ENCODE measurements at regions not wholly inside any gene's neighbourhood (a gene's known extent, or its start where the extent isn't known, plus 50 kb on each side); places are given as distances from the start of the nearest gene placed in this dataset.

DNA sequence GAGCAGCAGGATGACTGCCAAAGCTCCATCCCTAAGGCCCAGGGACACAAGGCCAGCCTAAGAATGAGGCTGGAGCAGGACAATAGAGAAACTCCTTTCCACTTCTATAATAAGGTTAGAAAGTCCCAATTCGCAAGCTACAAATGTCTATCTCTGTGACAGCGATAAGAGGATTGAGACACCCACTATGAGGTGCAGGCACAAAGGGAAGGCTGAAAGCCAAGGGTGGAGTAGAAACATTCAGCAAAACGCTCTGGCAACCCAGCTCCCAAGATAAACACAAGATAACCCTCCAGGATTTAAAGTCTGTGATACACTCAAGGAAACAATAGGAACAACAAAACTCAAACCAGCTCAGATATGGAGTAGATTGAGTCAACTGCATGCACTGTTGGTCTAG lies 418.0 kb upstream of the UBE2E3 start:
- DNase-seq: no peak
- Histone ChIP-seq H3K4me1 (ENCODE audit: insufficient read depth) (no peaks in the 10 kb centered on the region), H3K9me3 (no peaks in the 10 kb centered on the region), H3K27ac (no peak overlapping the region), H3K36me3 (no peaks in the 10 kb centered on the region), H3K4me3 (no peak overlapping the region), H3K27me3 (no peaks in the 10 kb centered on the region)
- 64 to 71% (median 67%) methylated on average over 3 of the region's 3 CpGs for WGBS, 3 donors
- intact Hi-C loops (cut with DNase I): no loop called here
- no peak for TF ChIP-seq CTCF (IDR thresholded peaks at IDR 0.05)
- no peak for TF ChIP-seq EP300 (IDR thresholded peaks at IDR 0.05)
- TF ChIP-seq POLR2A (IDR thresholded peaks at IDR 0.05): no peak

DNA sequence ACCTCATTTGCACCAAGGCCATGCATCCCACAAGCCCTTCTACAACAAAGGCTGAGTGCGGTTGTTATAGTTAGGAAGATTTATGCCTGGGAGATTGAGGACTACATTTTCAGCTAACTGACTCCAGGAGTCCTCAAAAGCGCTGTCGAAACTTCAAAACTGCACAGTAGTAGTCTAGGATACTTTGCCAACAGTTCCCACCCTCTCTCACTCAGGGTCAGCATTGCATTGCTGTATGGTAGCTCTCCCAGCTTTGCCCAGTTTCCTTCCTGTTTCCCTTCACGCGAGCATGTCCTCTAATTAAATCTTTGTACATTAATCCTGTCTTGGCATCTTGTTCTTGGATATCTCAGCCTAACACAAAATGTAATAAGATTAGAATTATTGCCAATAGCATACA lies 420.6 kb upstream of the UBE2E3 start:
- intact Hi-C loops (cut with DNase I): no loop called here
- Histone ChIP-seq H3K27ac (no peak overlapping the region), H3K27me3 (no peaks in the 10 kb centered on the region), H3K9me3 (no peaks in the 10 kb centered on the region), H3K4me3 (no peak overlapping the region), H3K4me1 (ENCODE audit: insufficient read depth) (no peaks in the 10 kb centered on the region), H3K36me3 (no peaks in the 10 kb centered on the region)
- WGBS, 3 donors: 23 to 31% (median 31%) methylated on average over 5 of the region's 5 CpGs
- no peak for DNase-seq
- TF ChIP-seq CTCF (IDR thresholded peaks at IDR 0.05) (no peak), POLR2A (IDR thresholded peaks at IDR 0.05) (no peak), EP300 (IDR thresholded peaks at IDR 0.05) (no peak)

- Histone ChIP-seq H3K4me1 (ENCODE audit: insufficient read depth) (no peaks in the 10 kb centered on the region), H3K4me3 (no peak overlapping the region), H3K27ac (no peak overlapping the region), H3K27me3 (no peaks in the 10 kb centered on the region), H3K9me3 (no peaks in the 10 kb centered on the region), H3K36me3 (no peaks in the 10 kb centered on the region)
- intact Hi-C loops (cut with DNase I): no loop called here
- TF ChIP-seq EP300 (IDR thresholded peaks at IDR 0.05) (no peak), CTCF (IDR thresholded peaks at IDR 0.05) (no peak), POLR2A (IDR thresholded peaks at IDR 0.05) (no peak)
- DNase-seq: no peak
Observed at GRCh38 chr2:180559038-180559437, 421.4 kb upstream of the UBE2E3 start.

DNA sequence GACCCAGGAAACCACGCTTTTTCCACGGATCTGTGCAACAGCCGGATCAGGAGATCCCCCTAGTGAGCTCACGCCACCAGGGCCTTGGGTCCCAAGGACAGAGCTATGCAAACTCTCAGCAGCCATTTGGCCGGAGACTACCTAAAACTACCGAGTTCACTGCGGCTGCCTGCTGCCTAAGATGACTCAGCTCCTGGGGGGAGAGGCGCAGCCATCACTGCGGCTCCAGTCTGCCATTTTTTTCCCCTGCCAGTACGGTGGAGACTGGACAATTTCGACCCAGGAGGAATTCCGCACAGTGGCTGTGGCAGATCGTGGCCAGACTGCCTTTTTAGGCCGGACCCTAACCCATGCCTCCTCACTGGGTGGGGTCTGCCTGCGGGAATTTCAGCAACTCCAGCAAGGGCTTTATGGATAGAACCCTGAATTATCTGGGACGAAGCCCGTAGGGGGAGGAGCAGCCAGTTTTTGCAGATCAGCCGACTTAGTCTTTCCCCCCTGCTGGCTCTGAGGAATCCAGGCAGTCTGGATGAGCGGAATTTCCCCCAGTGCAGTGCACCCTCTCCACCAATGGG lies 424.9 kb upstream of the UBE2E3 start:
- WGBS, 3 donors: 94 to 96% (median 94%) methylated on average over 19 of the region's 19 CpGs
- no peaks in the 10 kb centered on the region for H3K36me3 ChIP-seq
- DNase-seq: no peak
- H3K27ac ChIP-seq: no peak overlapping the region
- no peaks in the 10 kb centered on the region for H3K27me3 ChIP-seq
- no peaks in the 10 kb centered on the region for H3K9me3 ChIP-seq
- no peaks in the 10 kb centered on the region for H3K4me1 ChIP-seq (ENCODE audit: insufficient read depth)
- TF ChIP-seq CTCF (IDR thresholded peaks at IDR 0.05): no peak
- no peak for TF ChIP-seq EP300 (IDR thresholded peaks at IDR 0.05)
- no peak for TF ChIP-seq POLR2A (IDR thresholded peaks at IDR 0.05)
- no peak overlapping the region for H3K4me3 ChIP-seq
- intact Hi-C loops (cut with DNase I): no loop called here

DNA sequence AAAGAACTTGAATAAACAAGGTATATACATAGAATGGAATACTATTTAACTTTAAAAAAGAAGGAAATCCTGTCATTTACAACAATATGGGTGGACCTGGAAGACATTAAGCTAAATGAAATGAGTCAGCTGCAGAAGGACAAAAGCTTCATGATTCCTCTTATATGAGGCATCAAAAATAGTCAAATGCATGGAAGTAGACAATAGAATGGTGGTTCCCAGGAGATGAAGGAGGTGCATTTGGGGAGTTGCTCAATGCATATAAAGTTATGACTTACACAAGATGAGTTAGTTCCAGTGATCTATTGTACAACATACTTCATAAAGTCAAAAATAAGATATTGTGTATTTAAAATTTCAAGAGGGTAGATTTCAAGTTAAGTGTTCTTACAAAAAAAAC lies 426.1 kb upstream of the UBE2E3 start:
- Histone ChIP-seq H3K27ac (no peak overlapping the region), H3K4me3 (no peak overlapping the region), H3K9me3 (no peaks in the 10 kb centered on the region), H3K27me3 (no peaks in the 10 kb centered on the region), H3K4me1 (ENCODE audit: insufficient read depth) (no peaks in the 10 kb centered on the region), H3K36me3 (no peaks in the 10 kb centered on the region)
- intact Hi-C loops (cut with DNase I): no loop called here
- TF ChIP-seq CTCF (IDR thresholded peaks at IDR 0.05) (no peak), EP300 (IDR thresholded peaks at IDR 0.05) (no peak), POLR2A (IDR thresholded peaks at IDR 0.05) (no peak)
- DNase-seq: no peak
